EL (cell line): ENCODE measurements at regions not wholly inside any gene's neighbourhood (a gene's known extent, or its start where the extent isn't known, plus 50 kb on each side); places are given as distances from the start of the nearest gene placed in this dataset.

Source experiments
- DNase-seq: peaks from one replicate; pipeline ENCODE4 v3.0.0-alpha.2; 2016

DNA sequence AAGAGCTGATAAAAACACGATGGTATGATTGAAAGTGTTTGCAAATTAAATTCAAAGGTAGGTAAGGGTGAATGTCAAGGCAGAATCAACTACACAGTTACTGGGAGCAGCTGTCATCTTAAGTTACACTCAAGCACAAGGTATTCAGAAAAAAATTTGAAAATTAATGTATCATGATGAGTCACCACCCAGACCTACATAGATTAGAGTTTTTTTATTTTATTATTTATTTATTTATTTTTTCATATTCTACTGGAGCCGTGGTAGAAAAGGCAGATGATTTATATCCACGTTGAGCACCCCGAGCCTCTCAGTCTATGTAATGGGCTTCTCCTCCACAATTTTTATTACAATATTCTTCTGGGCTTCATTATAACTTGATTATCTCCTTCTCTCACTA, 728.9 kb upstream of the ARGLU1 start:
- DNase-seq, result no peak

DNA sequence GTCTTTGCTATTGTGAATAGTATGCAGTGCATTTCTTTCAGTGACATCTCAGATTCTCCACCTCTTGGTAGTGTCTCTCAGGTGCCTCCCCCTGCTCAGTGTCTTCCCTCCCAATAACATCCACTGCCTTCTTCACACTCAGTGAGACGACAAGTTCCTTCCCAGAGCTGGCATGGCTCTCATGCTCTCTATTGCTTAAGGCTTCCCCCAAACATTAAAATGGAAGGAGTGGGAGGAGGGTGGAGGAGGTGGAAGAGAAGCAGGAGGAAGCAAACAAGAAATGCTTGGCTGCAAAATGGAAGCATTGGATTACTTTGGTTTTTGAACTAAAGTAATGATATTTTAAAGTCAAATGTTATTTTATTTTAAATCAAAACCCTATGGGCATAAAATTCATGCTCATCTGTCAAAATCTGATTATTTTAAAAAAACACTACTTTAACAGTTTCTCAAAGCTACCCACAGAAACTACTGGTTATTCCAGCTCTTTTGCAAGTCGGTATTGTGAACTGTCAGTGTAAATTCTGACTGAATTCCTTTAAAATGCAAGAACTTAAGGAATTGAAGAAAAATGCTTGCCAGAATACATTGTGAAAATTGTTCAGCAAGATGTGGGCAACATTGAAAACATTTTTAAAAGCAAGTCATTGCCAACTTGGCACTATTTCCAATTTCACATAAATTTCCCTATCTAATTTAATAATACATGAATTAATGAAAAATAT, 727.6 kb upstream of the ARGLU1 start:
- no peak for DNase-seq

DNA sequence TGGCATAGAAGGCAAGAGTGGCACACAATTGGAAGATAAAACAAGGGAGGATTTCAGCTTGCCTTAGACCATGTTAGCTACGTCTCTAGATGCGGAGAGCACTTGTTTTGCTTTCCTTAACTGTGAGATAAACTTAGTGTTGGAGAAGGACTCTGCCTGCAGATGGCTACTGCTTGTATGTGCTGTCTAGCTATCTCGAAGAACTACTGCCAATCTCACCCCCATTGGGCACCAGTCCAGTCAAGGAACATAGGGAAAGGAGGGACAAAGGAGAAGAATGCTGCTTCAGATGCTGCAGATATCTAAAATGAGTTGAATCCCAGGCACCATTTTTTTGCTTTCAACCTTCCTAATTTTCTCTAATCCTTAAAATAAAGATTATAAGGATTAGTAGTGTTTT, 726.0 kb upstream of the ARGLU1 start:
- no peak for DNase-seq

DNA sequence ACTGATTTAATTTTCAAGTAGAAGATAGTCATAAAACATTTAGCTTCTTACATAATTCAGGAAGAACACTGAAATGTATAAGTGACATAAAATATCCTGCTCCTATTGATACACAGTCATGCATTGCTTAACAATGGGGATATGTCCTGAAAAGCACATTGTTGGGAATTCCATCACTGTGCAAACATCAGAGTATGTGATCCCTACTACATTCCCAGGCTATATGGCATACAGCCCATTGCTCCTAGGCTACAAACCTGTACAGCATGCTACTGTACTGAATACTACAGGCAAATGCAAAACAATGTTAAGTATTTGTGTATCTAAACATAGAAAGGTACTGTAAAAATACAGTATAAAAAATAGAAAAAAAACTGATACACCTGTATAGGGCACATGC, 723.9 kb upstream of the ARGLU1 start:
- DNase-seq, result no peak

DNA sequence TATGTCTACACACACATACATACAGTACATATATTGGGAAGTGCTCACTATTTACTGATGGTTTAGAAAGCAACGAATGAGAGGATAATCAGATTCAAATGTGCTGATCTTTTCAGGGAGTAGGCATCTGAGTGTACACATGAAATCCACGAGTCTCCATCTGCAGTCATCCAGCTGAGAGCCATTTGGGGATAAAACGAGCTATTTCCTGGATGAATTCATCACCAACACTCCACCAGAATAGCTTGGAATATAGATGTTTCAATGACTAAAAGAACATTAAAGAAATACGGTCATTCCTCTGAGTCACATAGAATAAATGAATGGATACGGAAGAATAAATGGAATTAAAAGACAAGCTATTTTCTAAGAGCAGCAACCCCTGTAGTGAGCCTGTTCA, 721.6 kb upstream of the ARGLU1 start:
- no peak for DNase-seq

DNA sequence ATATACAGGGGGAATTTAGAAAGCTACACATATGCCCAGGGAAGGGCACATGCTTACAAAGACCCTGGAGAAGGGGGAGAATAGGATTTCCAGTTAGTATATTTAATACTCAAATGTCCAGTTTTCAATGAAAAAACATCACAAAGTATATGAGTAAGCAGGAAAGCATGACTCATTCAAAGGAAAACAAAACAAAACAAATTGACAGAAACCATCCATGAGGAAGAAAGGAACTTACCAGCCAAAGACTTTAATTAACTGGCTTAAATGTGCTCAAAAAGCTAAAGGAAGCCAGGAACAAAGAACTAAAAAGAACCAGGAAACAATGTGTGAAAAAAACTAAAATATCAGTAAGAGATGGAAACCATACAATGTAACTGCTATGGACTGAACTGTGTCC, 716.2 kb upstream of the ARGLU1 start:
- DNase-seq, result no peak

DNA sequence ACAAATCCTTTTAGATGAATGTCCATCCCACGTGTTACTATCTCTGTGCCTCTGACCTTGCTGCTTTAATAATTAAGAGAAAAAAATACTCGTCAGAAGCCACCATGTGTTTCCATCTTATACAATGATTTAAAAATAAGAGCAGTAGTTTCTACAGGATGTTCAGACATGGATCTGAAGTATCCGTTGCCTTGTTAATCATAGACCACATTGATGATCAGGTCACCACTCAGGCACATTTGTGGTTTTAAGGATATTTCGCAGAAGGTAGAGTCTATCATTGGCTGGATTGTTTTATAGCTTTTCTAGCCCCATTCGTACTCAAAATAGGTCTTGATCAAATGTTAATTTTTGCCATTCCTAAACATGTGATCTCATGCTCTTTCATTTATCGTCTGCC, 710.0 kb upstream of the ARGLU1 start:
- no peak for DNase-seq

DNA sequence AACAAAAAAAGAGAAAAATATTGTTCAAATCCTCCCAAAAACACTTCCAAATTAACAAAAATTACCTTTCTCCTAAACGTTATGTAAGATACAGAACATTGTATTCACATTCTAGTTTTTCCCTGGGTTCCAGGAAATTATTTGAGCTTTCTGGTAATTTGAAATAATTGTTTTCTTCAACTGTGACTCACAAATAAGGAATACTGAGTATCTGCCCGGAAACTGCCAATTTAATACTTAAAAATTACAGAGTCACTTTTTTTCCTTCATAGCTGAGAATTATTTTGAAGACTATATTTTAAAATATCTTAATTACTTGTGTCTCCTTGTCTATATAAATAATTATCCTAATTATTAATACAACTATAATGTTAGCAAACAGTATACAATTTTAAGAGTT, 709.0 kb upstream of the ARGLU1 start:
- no peak for DNase-seq

DNA sequence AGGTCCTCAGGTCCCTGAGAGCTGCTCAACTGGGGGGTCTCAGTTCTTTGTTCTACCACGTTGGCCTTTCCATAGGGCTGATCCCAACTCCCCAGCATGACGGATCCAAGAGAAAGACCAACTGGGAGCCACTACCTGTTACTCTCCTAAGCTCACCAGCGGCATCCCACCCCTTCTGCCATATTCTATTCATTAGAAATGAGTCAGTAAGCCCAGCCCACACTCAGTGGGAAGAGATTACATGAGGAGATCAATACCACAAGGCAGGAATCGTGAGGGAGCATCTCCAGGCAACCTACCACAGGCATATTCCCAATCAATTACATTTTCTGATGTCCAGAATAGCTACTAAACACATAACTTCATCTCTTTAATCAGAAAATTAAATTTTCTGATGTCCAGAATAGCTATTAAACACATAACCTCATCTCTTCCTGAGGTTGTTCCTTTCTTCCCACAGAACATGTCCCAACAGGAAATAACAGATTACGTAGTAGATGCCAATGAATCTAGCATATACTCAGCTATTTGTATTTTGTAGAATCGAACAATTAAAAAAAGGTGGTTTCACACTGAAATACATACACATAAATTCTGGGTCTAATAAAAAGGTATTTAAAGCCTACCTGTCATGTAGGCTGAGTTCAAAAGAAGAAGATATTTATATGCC, 708.1 kb upstream of the ARGLU1 start:
- no peak for DNase-seq

DNA sequence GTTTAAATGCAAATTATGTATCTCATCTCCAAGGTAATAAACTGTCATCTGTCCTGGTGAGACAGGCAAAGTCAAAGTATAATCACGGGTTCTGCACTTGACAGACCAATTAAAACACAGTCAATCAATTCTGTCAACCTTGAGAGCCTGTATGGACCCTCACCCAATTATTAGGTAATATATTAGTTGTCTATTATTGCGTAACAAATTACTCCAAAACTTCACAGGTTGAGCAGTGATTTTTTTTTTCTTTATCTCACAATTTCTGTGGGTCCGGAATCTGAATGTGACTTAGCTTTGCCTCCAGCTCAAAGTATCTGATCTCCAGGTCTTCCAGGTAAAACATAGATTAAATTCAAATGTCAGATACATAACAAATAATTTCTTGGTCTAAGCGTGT, 707.4 kb upstream of the ARGLU1 start:
- no peak for DNase-seq

DNA sequence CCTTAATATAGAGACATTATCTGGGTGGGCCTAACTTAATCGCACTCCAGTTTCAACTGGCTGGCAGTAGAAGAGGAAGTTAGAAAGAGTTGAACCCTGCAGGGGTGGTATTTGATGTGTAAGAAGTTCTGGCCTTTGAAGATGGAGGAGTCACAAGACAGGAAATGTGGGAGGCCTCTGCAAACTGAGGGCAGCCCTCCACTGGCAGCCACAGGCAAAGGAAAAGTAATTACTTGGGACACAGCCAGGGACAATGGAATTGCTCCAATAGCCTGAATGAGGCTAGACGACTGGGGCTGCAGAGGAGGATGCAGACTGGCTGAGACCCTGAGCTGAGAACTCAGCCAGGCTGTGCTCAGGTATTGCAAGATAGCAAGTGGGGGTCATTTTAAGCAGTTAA, 703.3 kb upstream of the ARGLU1 start:
- DNase-seq, result no peak

DNA sequence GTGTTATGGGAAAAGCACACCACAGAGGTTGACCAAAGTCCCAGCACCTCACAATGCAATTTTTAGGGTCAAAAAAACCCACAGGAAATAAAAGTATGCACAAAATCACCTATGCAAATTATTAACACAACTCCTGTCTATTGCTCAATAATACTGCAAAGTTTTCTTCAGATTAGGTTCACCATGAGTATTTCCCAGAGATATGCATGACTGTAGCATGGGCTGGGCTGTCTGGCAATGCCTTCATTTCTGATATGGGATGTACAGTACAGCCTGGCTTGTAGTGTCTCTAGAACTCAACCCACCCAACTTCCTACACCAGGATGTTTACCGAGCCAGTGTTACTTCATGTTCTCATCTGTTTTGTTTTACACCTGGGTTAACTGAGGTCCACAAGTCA, 698.7 kb upstream of the ARGLU1 start:
- DNase-seq, result no peak

DNA sequence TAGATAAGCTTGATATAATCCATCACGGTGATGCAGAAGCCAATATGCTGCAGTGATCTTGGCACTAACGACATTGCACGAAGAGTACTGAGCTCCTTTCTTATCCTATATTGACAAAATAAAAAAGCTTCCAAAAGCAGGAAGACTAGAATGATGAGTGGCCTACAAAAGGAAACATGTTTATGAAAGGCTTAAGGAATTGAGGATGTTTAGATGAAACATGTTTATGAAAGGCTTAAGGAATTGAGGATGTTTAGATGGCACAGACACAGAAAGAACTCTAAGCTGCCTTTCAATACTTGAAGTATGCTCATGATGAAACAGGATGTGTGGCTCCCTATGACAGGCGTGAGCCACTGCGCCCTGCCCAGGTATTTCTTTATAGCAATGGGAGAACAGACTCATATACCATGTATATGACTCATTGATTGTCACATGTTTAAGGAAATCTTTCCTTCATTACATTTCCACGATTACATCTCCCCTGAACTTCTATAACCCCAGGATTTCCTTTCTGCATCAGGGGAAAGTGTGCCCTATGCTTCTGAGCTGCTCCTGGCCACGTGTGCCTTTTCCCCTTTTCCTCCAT, 690.8 kb upstream of the ARGLU1 start:
- no peak for DNase-seq

DNA sequence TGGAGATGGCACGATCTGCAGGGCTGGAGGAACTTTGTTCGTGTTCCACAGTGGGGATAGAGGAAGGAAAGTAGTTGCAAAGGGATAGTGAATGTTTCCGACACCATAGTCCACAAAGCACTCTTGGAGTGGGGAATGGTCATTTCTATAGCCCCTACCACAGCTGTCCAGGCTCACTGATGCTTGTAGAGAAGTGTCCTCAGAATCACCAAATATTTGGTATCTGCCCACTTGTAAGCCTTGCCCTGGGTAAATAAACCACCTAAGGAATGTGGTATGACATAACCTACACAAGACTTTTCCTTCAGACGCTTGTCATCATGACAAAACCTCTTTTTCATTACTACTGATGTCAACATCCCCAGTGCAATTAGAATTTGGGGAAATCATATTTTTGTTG, 686.5 kb upstream of the ARGLU1 start:
- no peak for DNase-seq

DNA sequence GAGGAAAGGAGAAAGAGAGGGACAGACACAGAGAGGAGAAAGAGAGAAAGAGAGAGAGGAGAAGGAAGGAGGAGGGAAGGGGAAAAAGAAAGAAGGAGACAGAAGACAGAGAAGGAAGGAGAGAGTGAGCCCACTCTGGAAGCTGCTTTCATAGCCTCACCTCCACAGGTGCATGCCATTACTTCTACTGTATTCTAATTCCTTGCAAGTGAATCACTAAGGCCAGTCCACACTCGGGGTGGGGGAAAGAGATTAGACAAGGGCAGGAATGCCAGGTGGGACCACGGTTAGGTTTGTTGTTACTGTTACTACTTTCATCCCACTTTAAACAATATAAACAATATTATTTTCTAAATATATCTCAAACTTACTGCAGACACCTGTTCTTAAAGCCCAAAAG, 684.5 kb upstream of the ARGLU1 start:
- no peak for DNase-seq

DNA sequence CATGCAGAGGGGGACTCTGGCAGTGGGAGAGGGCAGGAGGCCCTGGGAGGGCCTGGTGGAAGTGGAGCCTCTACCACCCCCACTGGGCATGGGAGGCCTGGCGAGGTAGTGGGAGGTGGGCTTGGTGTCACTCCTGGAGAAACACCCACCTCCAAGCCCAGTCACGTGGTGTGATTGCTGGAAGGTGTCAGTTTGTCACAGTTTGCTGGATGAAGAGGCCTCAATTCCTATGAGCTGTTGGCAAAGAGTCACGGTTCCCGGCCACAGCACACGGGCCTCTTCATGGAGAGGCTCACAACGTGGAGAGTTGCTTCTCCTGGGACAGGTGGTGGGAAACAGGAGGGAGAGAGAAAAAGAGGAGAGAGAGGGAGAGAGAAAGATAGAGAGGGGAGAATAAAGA, 684.1 kb upstream of the ARGLU1 start:
- DNase-seq, result no peak

DNA sequence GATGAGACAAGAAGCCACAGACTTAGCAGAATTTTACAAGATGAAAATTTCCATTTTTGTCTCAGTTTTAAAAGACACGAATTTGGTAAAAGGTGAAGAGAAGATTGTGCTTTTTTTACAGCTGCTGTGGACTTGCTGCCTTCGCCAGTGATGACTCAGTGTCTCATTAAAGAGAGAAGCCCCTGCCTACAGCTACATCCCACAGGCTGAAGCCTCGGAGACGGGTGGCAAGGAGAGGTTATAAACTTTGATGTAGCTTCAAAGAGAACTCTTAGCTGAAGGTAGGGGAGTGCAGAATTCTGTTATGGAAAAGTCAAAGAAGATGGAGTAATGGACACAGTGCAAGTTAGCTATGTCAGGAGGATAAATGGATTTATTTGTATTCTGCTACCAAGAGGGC, 683.4 kb upstream of the ARGLU1 start:
- DNase-seq, result no peak

DNA sequence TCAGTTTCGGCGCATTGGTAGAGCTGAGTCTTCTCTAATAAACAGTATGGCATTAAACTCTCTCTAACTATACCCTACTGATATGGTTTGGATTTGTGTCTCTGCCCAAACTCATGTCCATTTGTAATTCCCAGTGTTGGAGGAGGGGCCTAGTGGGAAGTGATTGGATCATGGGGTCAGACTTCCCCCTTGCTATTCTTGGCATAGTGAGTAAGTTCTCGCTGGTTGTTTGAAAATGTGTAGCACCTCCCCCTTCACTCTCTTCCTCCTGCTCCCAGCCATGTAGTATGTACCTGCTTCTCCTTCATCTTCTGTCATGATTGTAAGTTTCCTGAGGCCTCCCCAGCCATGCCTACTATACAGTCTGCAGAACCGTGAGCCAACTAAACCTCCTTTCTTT, 682.7 kb upstream of the ARGLU1 start:
- DNase-seq, result no peak

DNA sequence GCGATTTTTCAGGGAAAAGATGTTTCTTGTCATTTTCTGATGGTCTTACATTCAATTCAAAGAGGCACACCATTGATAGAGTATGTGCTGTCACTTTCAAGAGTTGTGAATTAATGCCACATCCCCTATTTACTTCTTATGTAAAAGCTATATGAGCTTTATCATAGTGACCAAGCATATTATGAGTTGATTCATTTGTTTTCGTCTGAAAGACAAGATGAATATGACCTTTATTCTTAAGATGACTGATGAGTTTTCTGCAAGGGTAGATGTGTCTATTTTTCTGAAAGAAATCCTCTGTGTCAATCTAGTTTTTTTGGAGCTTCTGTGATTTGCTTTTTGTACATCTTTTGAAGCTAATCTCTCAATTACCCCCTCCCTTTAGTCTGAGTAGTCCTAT, 676.3 kb upstream of the ARGLU1 start:
- DNase-seq, result no peak

DNA sequence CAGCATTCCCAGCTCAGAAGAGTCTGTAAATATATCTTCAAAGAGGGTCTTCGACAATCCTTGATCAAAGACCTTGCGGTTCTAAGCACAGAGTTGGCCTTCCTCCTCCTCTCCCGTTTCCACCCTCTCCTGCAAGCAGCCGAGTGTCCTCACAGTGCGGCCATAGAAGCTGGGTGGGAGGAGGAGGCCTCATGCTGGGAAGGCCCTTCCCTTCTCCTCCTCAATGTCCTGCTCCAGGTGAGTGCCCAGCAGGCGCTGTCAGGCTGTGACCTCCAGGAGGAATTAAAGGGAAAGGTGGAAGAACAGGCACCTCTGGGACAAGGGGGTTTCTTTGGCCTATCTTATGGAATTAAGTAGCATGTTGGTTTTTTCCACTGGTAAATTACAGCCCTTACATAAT, 674.2 kb upstream of the ARGLU1 start:
- no peak for DNase-seq

DNA sequence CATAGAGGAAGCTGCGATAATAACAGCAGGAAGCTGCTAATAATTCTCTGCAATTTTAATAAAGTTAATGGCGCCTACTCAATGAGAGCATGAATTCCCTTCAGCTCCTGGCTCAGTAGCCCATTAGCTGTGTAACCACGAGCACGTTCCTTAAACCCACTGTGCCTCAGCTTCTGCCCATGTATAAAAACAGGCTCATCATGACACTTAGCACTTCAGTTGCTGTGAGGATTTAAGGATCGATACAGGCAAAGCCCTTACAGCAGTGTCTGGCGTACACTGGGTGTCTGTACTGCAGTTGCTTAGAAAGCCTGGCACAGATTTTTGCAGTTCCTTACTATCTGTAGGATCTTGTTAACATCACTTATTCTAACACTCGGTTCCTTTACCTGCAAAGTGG, 673.4 kb upstream of the ARGLU1 start:
- no peak for DNase-seq

DNA sequence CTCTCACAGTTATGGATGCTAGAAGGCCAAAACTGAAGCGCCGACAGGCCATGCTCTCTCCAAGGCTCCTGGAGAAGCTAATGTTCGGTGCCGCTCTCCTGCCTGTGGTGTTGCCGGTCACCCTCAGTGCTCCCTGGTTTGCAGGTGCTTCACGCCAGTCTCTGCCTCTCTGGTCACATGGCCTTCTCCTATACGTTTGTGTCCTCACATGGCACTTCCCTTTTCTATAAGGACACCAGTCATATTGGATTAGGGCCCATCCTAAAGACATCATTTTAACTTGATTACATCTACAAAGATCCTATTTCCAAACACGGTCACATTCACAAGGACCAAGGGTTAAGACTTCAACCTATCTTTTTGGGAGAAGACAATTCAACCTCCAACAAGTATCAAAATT, 671.3 kb upstream of the ARGLU1 start:
- no peak for DNase-seq

DNA sequence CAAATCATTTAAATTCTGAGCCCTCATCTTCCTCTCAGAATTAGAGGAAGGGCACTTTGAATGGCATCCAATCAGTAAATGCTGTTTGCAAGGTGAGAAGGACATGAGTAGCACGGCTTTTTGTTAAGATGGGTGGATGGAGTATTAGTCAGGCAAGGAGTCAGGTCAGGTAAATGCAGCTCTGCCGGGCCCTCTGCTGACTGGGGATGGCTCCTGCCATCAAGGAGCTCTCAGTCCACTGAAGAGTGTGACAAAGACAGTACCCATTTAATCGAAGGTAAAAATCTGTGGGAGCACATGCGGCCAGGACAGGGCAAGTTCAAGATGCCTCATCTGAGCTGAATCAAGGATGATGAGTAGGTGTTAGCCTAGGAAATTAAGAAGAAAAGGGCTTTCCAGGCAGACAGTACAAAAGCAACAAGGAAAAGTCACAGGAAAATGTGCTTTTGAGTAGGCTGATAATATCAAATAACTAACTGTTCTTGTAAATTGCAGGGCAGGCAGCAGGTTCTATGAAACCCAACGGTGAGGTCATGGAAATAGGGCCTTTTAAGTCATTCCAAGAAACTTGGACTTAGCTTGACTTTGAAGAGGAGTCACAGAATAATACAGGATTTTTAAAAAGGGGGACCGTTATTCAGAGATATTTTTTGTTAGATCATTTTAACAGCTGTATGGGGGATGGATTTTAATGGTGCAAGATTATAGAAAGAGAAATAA, 670.5 kb upstream of the ARGLU1 start:
- DNase-seq, result no peak
